SU-DHL-6 (cell line): ENCODE measurements at regions not wholly inside any gene's neighbourhood (a gene's known extent, or its start where the extent isn't known, plus 50 kb on each side); places are given as distances from the start of the nearest gene placed in this dataset.

Experiments used
- H2AFZ ChIP-seq: fragments of 200-600 bp; sonication (generic); 2 replicates; pipeline ENCODE4 v1.6.1; 2014; ENCODE audit warnings: low read depth, mild to moderate bottlenecking, moderate library complexity, mixed read lengths, antibody characterized with exemption, low read length; ENCODE audit not compliant: severe bottlenecking
- H3F3A ChIP-seq: fragments of 200-600 bp; shearing (Covaris generic); 2 replicates; pipeline ENCODE4 v1.6.0; 2016; ENCODE audit warnings: antibody characterized with exemption, mild to moderate bottlenecking; ENCODE audit not compliant: insufficient read depth
- H3K27ac ChIP-seq: fragments of 200-600 bp; sonication (generic); 2 replicates; pipeline ENCODE4 v1.5.1; 2016; ENCODE audit warnings: low read depth, mild to moderate bottlenecking, low read length, moderate library complexity, mixed read lengths
- H3K27me3 ChIP-seq: fragments of 200-600 bp; sonication (generic), shearing (Covaris generic); 2 replicates; pipeline ENCODE4 v1.6.0; 2014; ENCODE audit warnings: mild to moderate bottlenecking, low read length
- H3K36me3 ChIP-seq: fragments of 200-600 bp; sonication (generic); 2 replicates; pipeline ENCODE4 v1.6.1; 2014; ENCODE audit warnings: mild to moderate bottlenecking, low read length, mixed read lengths
- H3K4me2 ChIP-seq: fragments of 300-600, 200-600 bp; shearing (Covaris generic), sonication (generic); 2 replicates; pipeline ENCODE4 v1.6.0; 2014; ENCODE audit warnings: low read length, low read depth, mild to moderate bottlenecking; ENCODE audit not compliant: poor library complexity, severe bottlenecking
- H3K4me3 ChIP-seq: fragments of 200-600 bp; sonication (generic); 2 replicates; pipeline ENCODE4 v1.5.1; 2014; ENCODE audit warnings: antibody characterized with exemption, low read length, mild to moderate bottlenecking, mixed read lengths; ENCODE audit not compliant: insufficient read depth, poor library complexity, severe bottlenecking
- H3K79me2 ChIP-seq: fragments of 200-600 bp; sonication (generic); 2 replicates; pipeline ENCODE4 v1.6.1; 2014; ENCODE audit warnings: mild to moderate bottlenecking, low read length, moderate library complexity; ENCODE audit not compliant: insufficient read depth
- H3K9ac ChIP-seq: fragments of 200-600 bp; sonication (generic); 2 replicates; pipeline ENCODE4 v1.7.0; 2014; ENCODE audit warnings: mild to moderate bottlenecking, low read length
- H3K9me2 ChIP-seq: fragments of 200-600 bp; sonication (generic); replicated peaks from 2 replicates; pipeline ENCODE4 v1.6.1; 2014; ENCODE audit warnings: low read length; ENCODE audit not compliant: insufficient read depth
- H3K9me3 ChIP-seq: fragments of 200-600 bp; sonication (generic); 2 replicates; pipeline ENCODE4 v1.6.1; 2014; ENCODE audit warnings: low read length, mixed read lengths; ENCODE audit not compliant: insufficient read depth
- H4K20me1 ChIP-seq: fragments of 200-600 bp; sonication (generic); 2 replicates; pipeline ENCODE4 v1.6.1; 2014; ENCODE audit warnings: low read depth, mild to moderate bottlenecking, antibody characterized with exemption, low read length, moderate library complexity, mixed read lengths
- CTCF ChIP-seq: fragments of 200-600 bp; sonication (generic); IDR thresholded peaks from one replicate; pipeline ENCODE4 v1.5.1; 2017; ENCODE audit warnings: antibody characterized with exemption, mild to moderate bottlenecking, low read length, moderate library complexity; ENCODE audit not compliant: insufficient read depth, poor library complexity, severe bottlenecking
- EZH2phosphoT487 ChIP-seq: fragments of 200-600 bp; sonication (generic), shearing (Covaris generic); conservative IDR thresholded peaks from 2 replicates; pipeline ENCODE4 v1.6.1; 2018; ENCODE audit warnings: mild to moderate bottlenecking, antibody characterized with exemption, low read length, moderate library complexity, mixed read lengths

- H3K4me2 ChIP-seq, result no peak overlapping the region
- TF ChIP-seq CTCF (no peak), EZH2phosphoT487 (no peak)
- H3F3A ChIP-seq, result no peaks in the 10 kb centered on the region
- no peaks in the 10 kb centered on the region for H3K36me3 ChIP-seq
- H3K27ac ChIP-seq, result no peak overlapping the region
- H3K27me3 ChIP-seq, result no peaks in the 10 kb centered on the region
- H3K9me3 ChIP-seq, result no peaks in the 10 kb centered on the region
- H3K9me2 ChIP-seq, result no peaks in the 10 kb centered on the region
- no peak overlapping the region for H3K4me3 ChIP-seq
- no peak overlapping the region for H3K9ac ChIP-seq
- no peaks in the 10 kb centered on the region for H3K79me2 ChIP-seq
- H4K20me1 ChIP-seq, result no peaks in the 10 kb centered on the region
- H2AFZ ChIP-seq, result no peak overlapping the region
Measured at GRCh38 chr5:173667702-173668101, 51.3 kb upstream of the BOD1 start.

- H3K27ac ChIP-seq, result no peak overlapping the region
- no peaks in the 10 kb centered on the region for H3K79me2 ChIP-seq
- H3K9me2 ChIP-seq, result no peaks in the 10 kb centered on the region
- H3K27me3 ChIP-seq, result no peaks in the 10 kb centered on the region
- H3K9ac ChIP-seq, result no peak overlapping the region
- no peaks in the 10 kb centered on the region for H3F3A ChIP-seq
- no peak overlapping the region for H2AFZ ChIP-seq
- no peaks in the 10 kb centered on the region for H4K20me1 ChIP-seq
- TF ChIP-seq CTCF, result no peak
- no peak for TF ChIP-seq EZH2phosphoT487
- H3K36me3 ChIP-seq, result no peaks in the 10 kb centered on the region
- H3K9me3 ChIP-seq, result no peaks in the 10 kb centered on the region
- H3K4me2 ChIP-seq, result no peak overlapping the region
- H3K4me3 ChIP-seq, result no peak overlapping the region
Measured at GRCh38 chr5:173668245-173668800, 51.9 kb upstream of the BOD1 start.

GRCh38 chr5:173668910-173669309, 52.5 kb upstream of the BOD1 start:
- Histone ChIP-seq H3F3A (no peaks in the 10 kb centered on the region), H3K79me2 (no peaks in the 10 kb centered on the region), H3K4me2 (no peak overlapping the region), H4K20me1 (no peaks in the 10 kb centered on the region), H3K36me3 (no peaks in the 10 kb centered on the region), H3K9ac (no peak overlapping the region), H3K27me3 (no peaks in the 10 kb centered on the region), H3K9me3 (no peaks in the 10 kb centered on the region), H3K4me3 (no peak overlapping the region), H3K9me2 (no peaks in the 10 kb centered on the region), H2AFZ (no peak overlapping the region), H3K27ac (no peak overlapping the region)
- TF ChIP-seq CTCF (no peak), EZH2phosphoT487 (no peak)
